HG03354 (cell line): ENCODE measurements at regions not wholly inside any gene's neighbourhood (a gene's known extent, or its start where the extent isn't known, plus 50 kb on each side); places are given as distances from the start of the nearest gene placed in this dataset.

Experiments used
- ATAC-seq: cut with Tn5 transposase; IDR thresholded peaks from one replicate; pipeline ENCODE4 v1.9.1; 2021; ENCODE audit warnings: mild to moderate bottlenecking; ENCODE audit not compliant: unreplicated experiment, poor library complexity, severe bottlenecking

DNA sequence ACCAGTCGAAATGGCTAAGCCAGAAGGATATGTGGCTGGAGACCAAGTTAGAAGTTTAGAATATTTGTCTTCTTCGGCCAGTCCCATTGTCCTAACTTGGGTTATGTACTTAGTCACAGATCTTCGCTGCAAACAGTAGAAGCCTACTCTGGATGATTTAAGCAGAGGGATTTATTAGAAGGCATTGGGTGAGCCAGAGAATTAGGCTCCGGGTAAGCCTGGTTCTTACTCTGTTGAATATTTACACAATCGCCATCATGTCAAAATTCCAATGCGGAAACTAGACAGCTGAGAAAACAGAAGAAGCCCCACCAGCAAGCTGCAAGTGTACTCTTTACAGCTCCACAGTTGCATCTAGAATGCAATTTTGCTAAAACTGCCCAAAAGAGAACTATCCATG, 276.6 kb downstream of the CMPK2 start:
- no peak for ATAC-seq

DNA sequence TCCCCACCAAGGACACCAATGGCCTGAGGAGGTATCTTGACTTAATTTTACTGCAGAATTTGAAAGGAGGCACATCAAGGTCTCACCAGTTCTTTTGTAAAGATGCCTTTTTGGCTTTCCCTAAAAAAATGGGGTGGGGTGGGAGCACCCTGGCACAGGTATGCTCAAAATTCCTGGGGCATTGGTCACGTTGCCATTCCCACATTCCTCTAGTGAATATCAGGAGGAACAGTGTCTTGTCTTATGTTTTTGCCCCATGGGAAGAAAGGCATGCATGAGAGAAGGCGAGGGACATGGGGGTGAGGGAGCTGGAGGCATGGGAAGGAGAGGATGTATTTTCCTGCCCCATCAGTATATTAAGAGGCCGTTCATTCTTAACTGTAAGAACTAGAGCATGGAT, 275.3 kb downstream of the CMPK2 start:
- no peak for ATAC-seq

DNA sequence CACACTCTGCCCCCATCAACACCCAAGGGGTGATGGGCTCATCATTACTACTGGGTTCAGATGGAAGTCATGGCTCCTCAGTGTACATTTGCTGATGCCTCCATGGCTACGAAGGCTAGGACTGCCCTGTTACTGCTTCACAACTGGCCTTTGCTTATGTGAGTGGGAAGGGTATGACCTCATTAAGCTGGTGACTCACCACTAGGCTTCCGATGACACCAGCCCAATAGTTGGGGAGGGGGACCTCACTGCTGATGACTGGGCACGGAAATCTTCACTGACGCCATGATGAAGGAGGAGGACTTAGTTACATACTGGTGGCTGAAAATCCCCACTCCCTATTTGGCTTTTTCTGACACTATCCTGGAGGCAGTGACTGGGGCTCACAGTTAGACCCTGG, 263.2 kb downstream of the CMPK2 start:
- ATAC-seq: no peak

DNA sequence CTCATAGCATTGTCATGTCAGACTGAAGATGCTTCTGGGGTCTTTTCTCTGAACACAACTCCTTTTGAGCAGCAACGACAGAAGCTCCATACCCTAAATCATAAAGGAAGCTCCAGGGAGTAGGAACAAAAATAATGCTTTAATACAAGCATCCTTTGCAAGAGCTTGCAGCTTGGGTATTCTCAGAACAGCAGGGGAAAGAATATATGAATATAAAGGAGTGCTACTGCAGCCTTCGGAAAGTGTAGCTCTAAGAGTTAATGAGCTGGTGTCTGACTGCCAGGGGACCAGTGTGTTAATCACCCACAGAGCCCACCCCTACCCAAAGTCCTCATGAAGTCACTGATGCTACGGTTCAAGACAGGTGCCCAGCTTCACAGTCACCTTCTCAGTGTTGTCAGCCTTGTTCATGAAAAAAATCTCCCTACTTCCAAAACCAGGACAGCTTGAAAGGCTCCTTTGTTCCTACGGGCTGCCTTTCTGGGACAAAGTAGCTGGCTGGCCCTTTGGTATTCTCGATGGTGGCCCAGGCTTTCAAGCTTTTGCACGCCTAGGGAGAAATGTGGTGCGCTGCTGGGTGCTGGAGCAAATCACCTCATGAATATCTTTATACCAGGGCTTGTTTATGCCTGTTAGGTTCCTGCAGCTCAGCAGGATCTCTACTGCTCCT, 259.7 kb downstream of the CMPK2 start:
- ATAC-seq: no peak

DNA sequence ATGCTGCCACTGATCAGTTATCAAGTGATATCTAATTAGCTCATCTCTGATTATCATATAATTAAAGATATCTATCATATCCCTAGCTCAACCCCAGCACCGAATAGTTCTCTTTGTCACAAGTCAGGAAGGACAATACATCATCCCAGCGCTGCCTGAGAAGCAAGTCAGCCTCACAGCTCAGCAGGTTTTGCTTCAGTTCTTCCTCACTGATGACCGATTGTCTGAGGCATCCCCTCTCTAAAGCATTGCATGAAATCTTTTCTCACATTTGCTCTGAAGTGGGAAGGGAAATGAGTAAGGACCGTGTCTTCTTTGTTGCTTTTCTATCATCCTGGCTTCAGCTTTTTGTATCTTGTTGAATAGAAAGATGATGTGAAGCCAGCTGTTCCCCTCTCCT, 247.9 kb downstream of the CMPK2 start:
- ATAC-seq: no peak

DNA sequence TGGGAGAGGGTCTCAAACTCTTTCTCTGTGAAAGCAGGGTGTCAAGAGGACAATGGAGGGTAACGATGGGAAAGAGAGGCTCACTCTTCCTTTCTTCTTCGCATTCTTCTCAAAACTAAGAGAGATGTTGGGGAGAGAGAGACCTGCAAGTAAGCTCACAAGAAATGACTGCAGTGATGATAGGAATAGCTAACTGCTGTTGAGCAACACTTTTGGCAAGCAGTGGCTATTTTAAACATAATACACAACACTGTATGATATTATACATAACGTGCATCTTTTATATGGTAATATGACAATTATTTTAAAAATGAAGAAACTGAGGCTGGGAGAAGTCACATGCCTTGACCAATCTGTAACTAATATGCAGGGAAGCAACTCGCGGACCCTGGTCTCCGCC, 247.5 kb downstream of the CMPK2 start:
- ATAC-seq: no peak

DNA sequence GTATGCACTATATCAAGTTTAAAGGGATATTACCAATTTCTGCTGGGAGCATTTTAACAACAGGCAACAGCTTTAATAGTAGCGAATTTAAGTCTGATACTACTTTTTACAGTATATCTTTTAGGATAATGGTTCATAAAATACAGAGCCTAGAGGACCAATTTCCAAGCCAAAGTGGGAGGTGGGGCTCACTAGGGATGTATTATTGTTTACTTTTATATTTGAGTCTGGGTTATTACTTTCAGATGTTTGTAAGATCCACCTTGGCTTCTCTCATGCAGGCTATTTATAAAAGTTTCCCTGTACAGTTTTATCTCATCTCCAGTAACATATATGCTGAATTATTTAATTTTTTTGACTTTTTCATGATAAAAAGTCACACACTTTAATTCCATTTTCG, 242.0 kb downstream of the CMPK2 start:
- ATAC-seq: no peak

DNA sequence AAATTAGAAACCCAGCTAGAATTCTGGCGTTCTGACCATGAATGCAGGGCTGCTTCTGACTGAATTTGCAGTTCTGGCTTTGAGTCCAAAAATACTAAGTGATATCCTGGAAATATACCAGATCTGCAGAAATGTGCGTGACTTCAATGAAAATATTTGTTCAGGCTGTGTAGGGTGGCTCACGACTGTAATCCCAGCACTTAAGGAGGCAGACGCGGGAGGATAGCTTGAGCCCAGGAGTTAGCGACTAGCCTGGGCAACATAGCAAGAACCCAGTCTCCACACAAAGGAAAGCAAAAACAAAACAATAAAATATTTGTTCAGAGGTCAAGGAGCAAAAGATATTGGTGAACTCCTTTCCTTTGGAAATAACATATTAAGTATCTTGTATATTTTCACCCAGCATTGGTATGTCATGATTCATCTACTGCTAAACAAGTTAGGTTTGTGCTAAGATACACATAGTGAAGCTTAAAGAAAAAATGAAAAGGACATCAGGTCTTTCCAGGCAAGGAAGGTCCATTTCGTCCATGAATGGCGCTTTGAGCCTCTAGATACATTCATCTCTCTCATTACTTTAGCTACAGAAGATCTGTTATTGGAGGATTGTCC, 239.2 kb downstream of the CMPK2 start:
- ATAC-seq: no peak

DNA sequence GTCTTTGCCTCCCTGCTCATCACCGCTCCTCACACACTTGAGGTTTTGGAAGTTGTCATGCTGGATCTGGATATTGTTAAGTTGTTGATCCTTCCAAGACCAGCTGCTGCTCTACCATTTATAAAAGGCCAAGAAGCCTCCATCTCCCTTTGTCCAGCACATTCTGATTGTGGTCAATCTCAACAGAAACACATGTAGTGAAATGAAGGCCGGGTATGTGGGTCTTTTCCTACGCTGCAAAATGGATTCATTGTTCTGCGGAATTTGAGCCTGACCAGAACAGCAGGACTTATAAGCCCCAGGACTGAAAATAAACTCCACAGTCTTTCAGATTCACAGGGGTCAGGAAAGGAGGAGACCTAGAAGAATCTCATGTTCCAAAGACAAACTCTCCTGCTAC, 238.4 kb downstream of the CMPK2 start:
- ATAC-seq: no peak

DNA sequence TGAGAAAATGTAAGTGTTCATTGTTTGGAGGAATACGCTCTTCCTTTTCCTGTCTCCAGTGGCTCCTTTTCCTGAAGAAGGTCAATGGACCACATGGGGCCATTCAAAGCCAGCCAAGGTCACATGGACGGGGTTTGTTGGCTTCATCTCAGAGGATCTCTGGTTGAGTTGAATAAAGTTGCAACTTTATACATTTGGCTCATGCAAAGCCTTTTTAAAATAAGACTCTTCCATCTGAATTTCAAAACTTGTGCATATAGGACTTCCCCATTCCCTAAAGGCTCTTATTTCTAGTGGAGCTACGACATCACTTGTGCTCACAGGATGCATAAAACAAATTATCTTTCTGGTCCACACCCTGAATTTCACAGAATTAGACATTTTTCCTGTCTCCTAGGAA, 235.5 kb downstream of the CMPK2 start:
- no peak for ATAC-seq

DNA sequence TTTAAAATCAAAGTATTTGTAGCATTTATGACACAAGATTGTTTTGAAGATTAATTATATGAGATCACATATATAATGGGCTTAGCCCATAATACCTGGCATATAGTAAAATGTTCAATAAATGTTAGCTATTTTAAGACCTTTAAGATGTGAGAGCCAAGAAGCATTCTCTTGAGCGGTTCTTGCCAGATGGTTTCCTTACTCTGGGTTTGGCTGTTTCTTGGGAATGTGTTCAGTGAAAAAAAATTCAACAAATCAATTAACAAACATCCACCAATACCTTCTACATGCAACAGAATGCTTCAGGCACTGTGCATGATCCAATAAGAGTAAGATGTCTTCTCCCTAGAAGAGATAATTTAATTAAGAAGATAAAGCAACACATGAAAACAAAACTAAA, 230.4 kb downstream of the CMPK2 start:
- no peak for ATAC-seq

DNA sequence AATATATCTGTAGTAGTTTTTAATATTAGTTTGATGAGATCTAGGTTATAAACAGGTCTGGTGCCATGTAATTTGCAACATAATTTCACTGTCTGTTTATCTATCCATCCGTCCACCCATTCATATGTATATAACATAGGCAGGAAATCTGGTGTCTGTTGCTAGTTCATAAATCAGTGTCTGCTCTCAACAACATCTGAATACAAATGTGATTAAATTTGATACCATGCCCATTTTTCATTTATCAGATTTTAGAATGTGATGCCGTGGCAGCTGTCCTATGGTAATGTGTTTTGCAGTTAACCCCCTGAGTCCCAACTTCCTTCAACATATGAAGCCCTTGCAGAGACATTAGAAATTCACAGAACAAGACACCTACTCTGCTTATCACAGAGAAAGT, 228.4 kb downstream of the CMPK2 start:
- ATAC-seq: no peak

DNA sequence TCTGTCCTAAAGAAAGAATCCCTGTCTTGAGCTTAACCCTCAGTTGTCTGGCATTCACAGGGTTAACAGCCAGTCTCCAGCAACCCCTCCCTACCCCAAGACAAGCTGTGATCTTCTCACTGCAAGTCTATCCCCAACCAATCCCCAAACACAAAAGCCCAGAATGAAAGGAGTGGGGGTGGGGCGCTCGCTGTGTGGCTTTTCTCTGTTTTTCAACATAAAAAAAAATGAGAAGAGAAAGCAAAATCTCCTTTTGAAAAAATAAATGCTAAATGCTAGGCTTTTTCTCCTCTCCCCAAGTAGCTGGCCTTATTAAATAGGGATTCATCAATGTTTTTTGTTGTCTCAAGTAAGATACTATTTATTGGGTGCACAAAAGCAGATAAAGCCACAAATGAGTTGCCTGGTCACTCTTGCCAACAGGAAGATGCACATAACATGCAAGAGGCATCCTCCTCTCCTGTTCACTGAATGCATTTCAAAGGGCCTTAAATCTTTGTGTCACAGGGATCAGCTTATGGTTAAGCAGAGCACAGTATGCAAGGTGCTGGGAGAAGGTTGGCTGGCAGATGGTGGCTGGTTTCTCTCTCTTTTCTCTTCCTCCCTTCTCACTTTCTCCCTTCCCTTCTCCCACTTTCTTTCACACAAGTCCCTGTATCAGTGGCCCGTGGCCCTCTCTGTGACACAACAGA, 225.6 kb downstream of the CMPK2 start:
- no peak for ATAC-seq

DNA sequence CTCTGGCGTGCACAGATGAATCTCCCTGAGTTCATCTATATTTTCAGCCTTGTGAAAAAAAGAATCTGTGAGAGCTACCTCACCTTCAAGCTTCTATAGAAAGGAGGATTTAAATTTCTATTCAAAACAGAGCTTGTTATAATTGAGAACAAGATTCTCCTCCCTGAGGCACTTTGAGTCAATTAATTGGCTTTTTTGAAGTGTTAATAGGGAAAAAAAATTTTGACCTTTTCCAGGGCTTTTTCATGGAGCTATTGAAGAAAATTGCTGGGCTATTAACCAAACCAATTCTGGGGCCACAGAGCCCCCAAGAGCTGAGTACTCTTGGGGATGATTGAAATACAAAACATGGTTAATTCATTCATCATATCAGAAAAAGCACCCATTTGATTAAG, 225.1 kb downstream of the CMPK2 start:
- no peak for ATAC-seq

DNA sequence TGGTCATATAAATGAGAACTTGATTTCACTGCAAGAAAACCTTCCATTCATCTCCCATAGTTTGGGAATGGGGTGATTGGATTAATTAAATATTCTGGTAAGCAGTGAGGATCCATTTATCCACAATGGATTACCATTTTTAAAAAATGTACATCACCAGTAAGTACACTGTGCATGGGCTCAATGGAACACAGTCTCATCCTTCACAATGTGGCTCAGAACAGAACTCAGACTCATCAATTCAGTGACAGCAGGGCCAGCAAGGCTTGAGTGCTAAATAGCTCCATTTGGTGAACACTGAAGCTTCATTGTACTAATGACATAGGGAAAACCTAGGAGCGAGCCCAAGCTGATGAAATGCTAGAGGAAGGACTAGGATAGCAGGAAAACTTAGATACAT, 223.8 kb downstream of the CMPK2 start:
- ATAC-seq: no peak

DNA sequence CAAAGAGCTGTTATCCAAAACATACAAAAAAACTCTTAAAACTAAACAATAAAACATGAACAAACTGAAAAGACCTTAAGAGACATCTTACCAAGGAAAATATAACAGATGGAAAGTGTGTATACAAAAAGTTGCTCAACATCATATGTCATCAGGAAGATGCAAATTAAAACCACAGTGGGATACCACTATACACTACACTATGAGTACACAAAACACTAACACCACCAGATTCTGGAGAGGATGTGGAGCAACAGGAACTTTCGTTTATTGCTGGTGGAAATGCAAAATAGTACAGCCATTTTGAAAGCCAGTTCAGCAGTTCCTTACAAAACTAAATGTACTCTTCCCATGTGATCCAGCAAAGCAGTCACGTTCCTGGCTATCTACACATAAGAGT, 221.4 kb downstream of the CMPK2 start:
- no peak for ATAC-seq

DNA sequence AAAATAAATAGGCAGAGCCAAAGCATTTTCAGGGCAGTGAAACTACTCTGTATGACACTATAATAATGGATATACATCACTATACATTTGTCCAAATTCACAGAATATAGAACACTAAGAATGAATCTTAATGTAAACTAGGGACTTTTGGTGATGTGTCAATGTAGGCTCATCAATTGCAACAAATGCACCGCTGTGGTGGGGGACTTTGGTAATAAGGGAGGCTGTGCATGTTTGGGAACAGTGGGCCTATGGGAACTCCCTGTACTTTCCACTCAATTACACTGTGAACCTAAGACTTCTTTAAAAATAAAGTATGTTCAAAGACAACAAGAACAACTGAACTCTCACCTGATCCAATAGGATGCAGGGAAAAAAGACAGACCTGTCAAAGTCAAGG, 220.7 kb downstream of the CMPK2 start:
- ATAC-seq: no peak

DNA sequence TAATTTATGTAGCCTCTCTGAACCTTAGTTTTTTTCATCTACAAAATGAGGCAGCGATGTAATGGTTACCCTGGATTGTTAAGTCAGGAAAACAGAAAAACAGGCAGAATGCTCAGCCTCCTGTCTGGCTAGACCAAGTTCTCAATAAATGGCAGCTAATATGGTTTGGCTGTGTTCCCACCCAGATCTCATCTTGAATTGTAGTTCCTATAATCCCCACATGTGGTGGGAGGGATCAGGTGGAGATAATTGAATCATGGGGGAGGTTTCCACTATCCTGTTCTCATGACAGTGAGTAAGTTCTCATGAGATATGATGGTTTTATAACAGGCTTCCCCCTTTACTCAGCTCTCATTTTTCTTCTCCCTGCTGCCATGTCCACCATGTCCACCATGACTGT, 220.0 kb downstream of the CMPK2 start:
- ATAC-seq: no peak

DNA sequence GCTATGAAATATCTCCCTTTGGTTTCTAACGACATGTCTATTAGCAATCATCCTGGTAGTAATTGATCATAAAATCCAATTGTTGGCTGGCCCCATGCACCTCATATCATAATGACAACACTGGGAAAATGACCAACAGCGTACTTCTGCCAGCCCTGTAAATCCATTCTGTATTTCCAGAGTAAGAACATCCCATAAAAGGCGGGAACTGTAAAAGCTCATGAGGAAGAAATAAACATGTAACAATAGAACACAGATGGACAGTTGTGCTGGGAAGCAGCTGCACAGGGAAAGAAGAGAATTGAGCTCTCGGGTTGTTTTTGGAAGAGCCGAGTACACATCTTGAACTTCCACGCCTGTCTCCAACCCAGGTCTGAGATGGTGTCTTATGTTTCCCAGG, 218.7 kb downstream of the CMPK2 start:
- no peak for ATAC-seq

DNA sequence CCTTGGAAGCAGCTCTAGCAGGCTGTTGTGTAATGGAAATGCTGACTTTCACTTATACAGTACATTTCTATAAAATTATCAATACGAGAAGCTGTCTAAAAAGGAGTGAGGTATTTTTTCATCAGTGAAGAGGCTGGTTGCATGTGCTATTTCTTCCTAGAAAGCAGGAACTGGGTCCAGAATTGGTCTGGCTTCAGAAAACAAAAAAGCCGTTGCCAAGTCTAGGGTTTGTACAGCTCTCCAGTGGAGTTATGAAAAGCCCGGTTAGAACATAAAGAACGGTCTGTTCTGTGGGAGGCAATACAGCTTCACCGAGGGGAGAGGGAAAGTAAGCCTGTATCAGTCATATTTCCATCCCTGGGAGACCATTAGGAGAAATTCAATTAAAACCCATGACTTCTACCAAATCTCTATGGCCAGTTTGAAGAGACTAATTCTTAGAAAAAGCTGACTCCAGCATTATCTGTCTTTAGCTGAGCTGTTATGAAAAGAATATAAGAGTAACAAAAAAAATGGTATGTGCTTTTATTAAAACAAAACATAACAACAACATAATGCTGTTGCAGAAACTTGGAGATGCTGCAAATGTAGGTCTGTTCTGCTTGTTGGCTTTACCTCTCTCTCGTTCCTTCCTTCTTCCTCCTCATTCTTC, 217.0 kb downstream of the CMPK2 start:
- no peak for ATAC-seq

DNA sequence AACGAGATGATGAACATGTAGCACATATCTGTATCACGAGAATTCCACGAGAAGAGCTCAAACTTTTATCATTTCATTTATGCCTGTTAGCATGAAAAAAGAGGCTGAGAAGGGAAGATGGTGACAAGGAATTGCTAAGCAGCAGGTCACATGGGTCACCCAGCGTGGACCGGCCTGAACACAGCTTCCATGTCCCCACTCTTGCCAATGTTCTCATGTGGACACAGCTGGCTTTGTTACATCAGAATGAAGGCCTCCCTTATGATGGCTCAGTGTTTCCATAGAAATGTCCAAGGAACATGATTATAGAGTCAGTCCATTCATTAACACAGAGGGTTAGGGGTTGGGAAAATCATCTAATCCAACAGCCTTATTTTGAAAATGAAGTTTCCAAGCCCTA, 215.4 kb downstream of the CMPK2 start:
- no peak for ATAC-seq
